Liver (tissue), 8 donors: ENCODE measurements at regions not wholly inside any gene's neighbourhood (a gene's known extent, or its start where the extent isn't known, plus 50 kb on each side); places are given as distances from the start of the nearest gene placed in this dataset.

Experiments used
- DNase-seq: peaks from one replicate; pipeline ENCODE4 v3.0.0-alpha.2; 2017; ENCODE audit warnings: low spot score
- H3K27ac ChIP-seq, 2 donors: one replicate each; pipeline ENCODE4 v1.7.0; 2013; ENCODE audit warnings: inconsistent platforms in 2 of 2, low read length in 2 of 2, control low read depth in 1 of 2, low read depth in 1 of 2, mild to moderate bottlenecking in 1 of 2
- H3K27me3 ChIP-seq, 4 donors: one replicate each; pipeline versions ENCODE4 v1.6.1 to v1.7.0; 2013; ENCODE audit warnings: low read length in 3 of 4, inconsistent platforms in 1 of 4, mild to moderate bottlenecking in 1 of 4, moderate library complexity in 1 of 4; ENCODE audit not compliant: control insufficient read depth in 4 of 4, insufficient read depth in 4 of 4
- H3K36me3 ChIP-seq, 4 donors: one replicate each; pipeline versions ENCODE4 v1.6.1 to v1.7.0; 2013; ENCODE audit warnings: low read length in 3 of 4, mild to moderate bottlenecking in 3 of 4, low read depth in 1 of 4, moderate library complexity in 1 of 4; ENCODE audit not compliant: control insufficient read depth in 4 of 4, insufficient read depth in 3 of 4
- H3K4me1 ChIP-seq, 4 donors: one replicate each; pipeline versions ENCODE4 v1.6.1 to v1.7.0; 2013; ENCODE audit warnings: low read length in 3 of 4, mild to moderate bottlenecking in 3 of 4, moderate library complexity in 1 of 4; ENCODE audit not compliant: control insufficient read depth in 4 of 4, insufficient read depth in 4 of 4
- H3K4me3 ChIP-seq, 3 donors: one replicate each; pipeline versions ENCODE4 v1.6.1 to v1.7.0; 2013; ENCODE audit warnings: low read length in 3 of 3, control low read depth in 1 of 3, low read depth in 1 of 3, mild to moderate bottlenecking in 1 of 3
- H3K9ac ChIP-seq, 2 donors: one replicate each; pipeline ENCODE4 v1.7.0; 2013; ENCODE audit warnings: low read length in 2 of 2, mild to moderate bottlenecking in 2 of 2, moderate library complexity in 2 of 2, control low read depth in 1 of 2, low read depth in 1 of 2
- H3K9me3 ChIP-seq, 4 donors: one replicate each; pipeline versions ENCODE4 v1.6.1 to v1.7.0; 2013; ENCODE audit warnings: low read length in 3 of 4; ENCODE audit not compliant: control insufficient read depth in 4 of 4
- EGR1 ChIP-seq, 2 donors: IDR thresholded peaks; 2 replicates each; pipeline ENCODE4 v1.6.1; 2016 to 2018; ENCODE audit warnings: antibody characterized with exemption in 2 of 2, low read depth in 2 of 2
- FOXA1 ChIP-seq: IDR thresholded peaks from 2 replicates; pipeline ENCODE4 v1.6.1; 2016; ENCODE audit warnings: antibody characterized with exemption
- FOXA2 ChIP-seq: IDR thresholded peaks from 2 replicates; pipeline ENCODE4 v1.6.1; 2016; ENCODE audit warnings: antibody characterized with exemption
- GABPA ChIP-seq, 2 donors: IDR thresholded peaks in 1 of 2; conservative IDR thresholded peaks in 1 of 2; 2 replicates each; pipeline ENCODE4 v1.6.1; 2016; ENCODE audit warnings: antibody characterized with exemption in 2 of 2, mild to moderate bottlenecking in 1 of 2, moderate library complexity in 1 of 2
- HNF4A ChIP-seq, 2 donors: conservative IDR thresholded peaks; 2 replicates each; pipeline ENCODE4 v1.6.1; 2016; ENCODE audit warnings: antibody characterized with exemption in 2 of 2, mild to moderate bottlenecking in 2 of 2
- HNF4G ChIP-seq: IDR thresholded peaks from 2 replicates; pipeline ENCODE4 v1.6.1; 2016; ENCODE audit warnings: antibody characterized with exemption
- JUND ChIP-seq, 2 donors: IDR thresholded peaks; 2 replicates each; pipeline ENCODE4 v1.6.1; 2016; ENCODE audit warnings: antibody characterized with exemption in 2 of 2
- MAX ChIP-seq: IDR thresholded peaks from 2 replicates; pipeline ENCODE4 v1.6.1; 2016; ENCODE audit warnings: antibody characterized with exemption
- NR2F2 ChIP-seq: IDR thresholded peaks from 2 replicates; pipeline ENCODE4 v1.6.1; 2016; ENCODE audit warnings: antibody characterized with exemption
- RAD21 ChIP-seq, 2 donors: IDR thresholded peaks; 2 replicates each; pipeline ENCODE4 v1.6.1; 2016; ENCODE audit warnings: antibody characterized with exemption in 2 of 2, mild to moderate bottlenecking in 2 of 2
- REST ChIP-seq: IDR thresholded peaks from 2 replicates; pipeline ENCODE4 v1.6.1; 2016; ENCODE audit warnings: antibody characterized with exemption, mild to moderate bottlenecking
- RXRA ChIP-seq, 2 donors: IDR thresholded peaks; 2 replicates each; pipeline ENCODE4 v1.6.1; 2017 to 2018; ENCODE audit warnings: antibody characterized with exemption in 2 of 2, mild to moderate bottlenecking in 1 of 2
- SP1 ChIP-seq: IDR thresholded peaks from 2 replicates; pipeline ENCODE4 v1.6.1; 2018; ENCODE audit warnings: antibody characterized with exemption, mild to moderate bottlenecking
- TAF1 ChIP-seq: conservative IDR thresholded peaks from 2 replicates; pipeline ENCODE4 v1.6.1; 2016; ENCODE audit warnings: antibody characterized with exemption, mild to moderate bottlenecking
- YY1 ChIP-seq: IDR thresholded peaks from 2 replicates; pipeline ENCODE4 v1.6.1; 2016; ENCODE audit warnings: antibody characterized with exemption, mild to moderate bottlenecking
- WGBS: extraction: QIAGEN DNeasy Blood & Tissue Kit; methylation state at CpG from one replicate; pipeline ENCODE4 v1.1.7; 2013; 5-methylcytosine and 5-hydroxymethylcytosine counted together
- TF ChIP-seq, protein P1 (sequence below): IDR thresholded peaks from 2 replicates; pipeline ENCODE4 v1.6.1; 2016; ENCODE audit warnings: antibody characterized with exemption
- TF ChIP-seq, protein P2 (sequence below): IDR thresholded peaks from 2 replicates; pipeline ENCODE4 v1.6.1; 2016; ENCODE audit warnings: antibody characterized with exemption
- TF ChIP-seq, protein P3 (sequence below): fragments of 150-350 bp; IDR thresholded peaks from 2 replicates; pipeline ENCODE4 v1.5.1; 2017; ENCODE audit warnings: improper control_type of control experiment, low read depth, low read length; ENCODE audit not compliant: missing input control
- donor health status: healthy.
- donor health status: healthy.
- donor health status: healthy.
- donor health status: healthy.
- donor health status: healthy.

DNA sequence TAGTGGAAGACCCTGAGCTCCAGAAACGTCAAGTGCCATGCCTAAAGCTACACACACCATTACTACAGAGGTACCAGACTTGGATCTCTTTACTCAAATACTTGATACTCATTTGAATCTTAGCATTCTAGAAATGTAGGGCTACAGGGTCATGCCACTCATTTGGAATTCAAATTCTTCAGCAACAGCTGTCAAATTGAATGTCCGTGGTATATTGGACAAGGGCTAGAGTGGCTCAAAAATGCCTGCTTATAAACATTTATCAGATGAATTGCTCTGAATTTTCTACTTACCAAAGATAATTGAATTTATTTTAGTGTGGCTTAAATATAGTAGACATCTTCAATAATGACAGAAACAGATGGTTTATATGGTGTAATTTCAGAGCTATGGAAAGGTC lies 669.7 kb downstream of the SLC4A3 start:
- Histone ChIP-seq H3K9me3 (peaks cover 0 to 1% (median 0%) of the 10 kb centered on the region in 4 donors), H3K9ac (no peak overlapping the region), H3K4me3 (no peak overlapping the region), H3K4me1 (no peaks in the 10 kb centered on the region), H3K36me3 (no peaks in the 10 kb centered on the region), H3K27ac (no peak overlapping the region), H3K27me3 (no peaks in the 10 kb centered on the region)
- no peak for DNase-seq
- TF ChIP-seq HNF4A (conservative IDR thresholded peaks at IDR 0.05) (no peak), FOXA1 (no peak), FOXA2 (no peak), GABPA (IDR thresholded peaks at IDR 0.05 in 1 of 2, conservative IDR thresholded peaks at IDR 0.05 in 1 of 2) (no peak), REST (no peak), YY1 (no peak), NR2F2 (no peak)
- TF ChIP-seq, protein P1, sequence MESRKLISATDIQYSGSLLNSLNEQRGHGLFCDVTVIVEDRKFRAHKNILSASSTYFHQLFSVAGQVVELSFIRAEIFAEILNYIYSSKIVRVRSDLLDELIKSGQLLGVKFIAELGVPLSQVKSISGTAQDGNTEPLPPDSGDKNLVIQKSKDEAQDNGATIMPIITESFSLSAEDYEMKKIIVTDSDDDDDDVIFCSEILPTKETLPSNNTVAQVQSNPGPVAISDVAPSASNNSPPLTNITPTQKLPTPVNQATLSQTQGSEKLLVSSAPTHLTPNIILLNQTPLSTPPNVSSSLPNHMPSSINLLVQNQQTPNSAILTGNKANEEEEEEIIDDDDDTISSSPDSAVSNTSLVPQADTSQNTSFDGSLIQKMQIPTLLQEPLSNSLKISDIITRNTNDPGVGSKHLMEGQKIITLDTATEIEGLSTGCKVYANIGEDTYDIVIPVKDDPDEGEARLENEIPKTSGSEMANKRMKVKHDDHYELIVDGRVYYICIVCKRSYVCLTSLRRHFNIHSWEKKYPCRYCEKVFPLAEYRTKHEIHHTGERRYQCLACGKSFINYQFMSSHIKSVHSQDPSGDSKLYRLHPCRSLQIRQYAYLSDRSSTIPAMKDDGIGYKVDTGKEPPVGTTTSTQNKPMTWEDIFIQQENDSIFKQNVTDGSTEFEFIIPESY: no peak
- 76% methylated on average over 2 of the region's 2 CpGs for WGBS

DNA sequence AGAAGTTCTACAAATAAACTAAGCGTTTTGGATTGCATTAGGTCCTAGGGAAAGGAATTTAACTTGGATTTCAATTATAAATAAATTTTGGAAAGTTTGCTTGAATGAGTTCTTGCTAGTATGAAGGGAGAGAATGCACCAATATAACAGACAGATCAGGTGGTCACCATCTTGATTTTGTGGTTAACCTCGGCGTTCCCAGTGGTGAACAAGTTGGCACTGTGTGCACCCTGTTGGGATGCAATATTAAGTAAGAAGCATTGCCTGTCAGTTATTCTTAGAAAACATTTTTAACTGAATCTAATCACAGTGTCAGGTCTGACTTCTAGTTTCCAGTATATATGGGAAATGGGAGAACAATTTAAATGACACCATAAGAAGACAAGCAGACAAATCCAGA lies 673.4 kb downstream of the SLC4A3 start:
- H3K27me3 ChIP-seq: no peaks in the 10 kb centered on the region
- no peak overlapping the region for H3K9ac ChIP-seq
- WGBS: 79% methylated on average over 3 of the region's 3 CpGs
- no peaks in the 10 kb centered on the region for H3K36me3 ChIP-seq
- H3K4me1 ChIP-seq: no peaks in the 10 kb centered on the region
- H3K4me3 ChIP-seq: no peak overlapping the region
- no peak for DNase-seq
- H3K9me3 ChIP-seq: no peaks in the 10 kb centered on the region
- no peak overlapping the region for H3K27ac ChIP-seq
- no peak for TF ChIP-seq NR2F2
- no peak for TF ChIP-seq FOXA2
- no peak for TF ChIP-seq FOXA1
- no peak for TF ChIP-seq REST
- TF ChIP-seq YY1: no peak
- no peak for TF ChIP-seq TAF1
- TF ChIP-seq HNF4G: no peak
- TF ChIP-seq, protein P1: no peak
- TF ChIP-seq RXRA (IDR thresholded peaks at IDR 0.05): no peak
- no peak for TF ChIP-seq JUND (IDR thresholded peaks at IDR 0.05)
- TF ChIP-seq, protein P2, sequence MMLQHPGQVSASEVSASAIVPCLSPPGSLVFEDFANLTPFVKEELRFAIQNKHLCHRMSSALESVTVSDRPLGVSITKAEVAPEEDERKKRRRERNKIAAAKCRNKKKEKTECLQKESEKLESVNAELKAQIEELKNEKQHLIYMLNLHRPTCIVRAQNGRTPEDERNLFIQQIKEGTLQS: no peak
- no peak for TF ChIP-seq RAD21 (IDR thresholded peaks at IDR 0.05)
- no peak for TF ChIP-seq SP1
- TF ChIP-seq HNF4A (conservative IDR thresholded peaks at IDR 0.05): no peak
- TF ChIP-seq, protein P3, sequence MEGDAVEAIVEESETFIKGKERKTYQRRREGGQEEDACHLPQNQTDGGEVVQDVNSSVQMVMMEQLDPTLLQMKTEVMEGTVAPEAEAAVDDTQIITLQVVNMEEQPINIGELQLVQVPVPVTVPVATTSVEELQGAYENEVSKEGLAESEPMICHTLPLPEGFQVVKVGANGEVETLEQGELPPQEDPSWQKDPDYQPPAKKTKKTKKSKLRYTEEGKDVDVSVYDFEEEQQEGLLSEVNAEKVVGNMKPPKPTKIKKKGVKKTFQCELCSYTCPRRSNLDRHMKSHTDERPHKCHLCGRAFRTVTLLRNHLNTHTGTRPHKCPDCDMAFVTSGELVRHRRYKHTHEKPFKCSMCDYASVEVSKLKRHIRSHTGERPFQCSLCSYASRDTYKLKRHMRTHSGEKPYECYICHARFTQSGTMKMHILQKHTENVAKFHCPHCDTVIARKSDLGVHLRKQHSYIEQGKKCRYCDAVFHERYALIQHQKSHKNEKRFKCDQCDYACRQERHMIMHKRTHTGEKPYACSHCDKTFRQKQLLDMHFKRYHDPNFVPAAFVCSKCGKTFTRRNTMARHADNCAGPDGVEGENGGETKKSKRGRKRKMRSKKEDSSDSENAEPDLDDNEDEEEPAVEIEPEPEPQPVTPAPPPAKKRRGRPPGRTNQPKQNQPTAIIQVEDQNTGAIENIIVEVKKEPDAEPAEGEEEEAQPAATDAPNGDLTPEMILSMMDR: no peak
- TF ChIP-seq MAX: no peak
- TF ChIP-seq GABPA (IDR thresholded peaks at IDR 0.05 in 1 of 2, conservative IDR thresholded peaks at IDR 0.05 in 1 of 2): no peak
- no peak for TF ChIP-seq EGR1 (IDR thresholded peaks at IDR 0.05; ENCODE audit: low read depth in 2 of 2)
